ENCODE measurements at regions not wholly inside any gene's neighbourhood (a gene's known extent, or its start where the extent isn't known, plus 50 kb on each side); places are given as distances from the start of the nearest gene placed in this dataset.

- Histone ChIP-seq H3K36me3 (ENCODE audit: insufficient read depth) (no peaks in the 10 kb centered on the region), H3K79me2 (replicated peaks; ENCODE audit: insufficient read depth) (no peaks in the 10 kb centered on the region), H4K20me1 (replicated peaks; ENCODE audit: insufficient read depth) (no peaks in the 10 kb centered on the region), H3K9me2 (ENCODE audit: insufficient read depth) (no peaks in the 10 kb centered on the region), H3K4me2 (no peak overlapping the region), H3K27ac (ENCODE audit: low read depth) (no peak overlapping the region), H3K4me3 (no peak overlapping the region), H3K4me1 (ENCODE audit: insufficient read depth) (peaks cover 4% of the 10 kb centered on the region; the same call in 1 of the 2 replicates), H3K27me3 (ENCODE audit: insufficient read depth) (no peaks in the 10 kb centered on the region), H2AFZ (no peak overlapping the region), H3F3A (replicated peaks; ENCODE audit: low read depth) (no peaks in the 10 kb centered on the region)
- Mint-ChIP-seq H3K27ac (no peak overlapping the region), H3K27me3 (ENCODE audit: insufficient read depth, low read depth, poor library complexity) (peaks cover 2% of the 10 kb centered on the region), H3K9me3 (0 out of 3 replicates have a peak, but pooled peaks cover 4% of the 10 kb centered on the region), H3K4me1 (peaks cover 3% of the 10 kb centered on the region; the same call in 2 of the 3 replicates), H3K4me3 (no peak overlapping the region), H3K36me3 (ENCODE audit: low read depth) (no peaks in the 10 kb centered on the region)
- no peak for DNase-seq (ENCODE audit: low spot score)
- TF ChIP-seq EZH2 (IDR thresholded peaks at IDR 0.05; ENCODE audit: low read depth, unreplicated experiment) (no peak), ETS1 (IDR thresholded peaks at IDR 0.05) (no peak), ZNF462 (CRISPR knock-in tag; IDR thresholded peaks at IDR 0.05) (no peak), REST (IDR thresholded peaks at IDR 0.05; ENCODE audit: unreplicated experiment) (no peak), JUNB (IDR thresholded peaks at IDR 0.05; ENCODE audit: unreplicated experiment) (no peak), EZH2phosphoT487 (IDR thresholded peaks at IDR 0.05; ENCODE audit: unreplicated experiment) (no peak), ZNF331 (CRISPR knock-in tag; IDR thresholded peaks at IDR 0.05; ENCODE audit: low read depth) (no peak), CREB1 (CRISPR knock-in tag; IDR thresholded peaks at IDR 0.05; ENCODE audit: low read depth) (no peak), NANOG (IDR thresholded peaks at IDR 0.05; ENCODE audit: borderline replicate concordance) (no peak), POLR2AphosphoS5 (IDR thresholded peaks at IDR 0.05; ENCODE audit: low read depth) (no peak), ZNF114 (CRISPR knock-in tag; IDR thresholded peaks at IDR 0.05) (no peak), STAT1 (IDR thresholded peaks at IDR 0.05; ENCODE audit: unreplicated experiment) (no peak)
- ATAC-seq, result no peak
Measured at GRCh38 chr2:12960671-12961070, 243.9 kb downstream of the TRIB2 start.
